ENCODE measurements at regions not wholly inside any gene's neighbourhood (a gene's known extent, or its start where the extent isn't known, plus 50 kb on each side); places are given as distances from the start of the nearest gene placed in this dataset.

DNA sequence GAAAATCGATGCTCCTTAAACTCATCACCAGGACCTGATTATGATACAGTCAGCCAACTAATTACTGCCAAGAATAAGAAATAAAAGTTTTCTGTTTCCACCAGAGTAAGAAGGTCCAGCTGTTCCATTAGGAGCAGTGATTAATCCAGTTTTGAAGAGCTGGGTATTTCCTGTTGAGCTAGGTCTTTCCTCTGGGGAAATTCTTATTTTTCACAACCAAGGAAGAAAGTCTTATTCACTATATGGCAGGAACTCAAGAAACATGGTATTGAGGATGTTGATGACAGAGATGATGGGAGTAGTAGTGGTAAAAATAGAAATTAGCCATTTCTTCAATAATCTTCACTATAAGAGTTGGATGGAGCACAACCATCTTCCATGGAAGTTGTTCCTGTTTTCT lies 374.6 kb upstream of the RUNX1 start:
- Histone ChIP-seq H3K36me3 (ENCODE audit: insufficient read depth, low read length) (no peaks in the 10 kb centered on the region), H3K4me1 (ENCODE audit: control insufficient read depth, insufficient read depth, low read length, unreplicated experiment) (peaks cover 18% of the 10 kb centered on the region), H3K27me3 (ENCODE audit: insufficient read depth, low read length) (no peaks in the 10 kb centered on the region), H2AFZ (ENCODE audit: low read length, unreplicated experiment) (no peak overlapping the region), H3K27ac (ENCODE audit: low read depth, low read length) (peak overlapping the region; percentile 70), H3K79me2 (ENCODE audit: control insufficient read depth, insufficient read depth, low read length, unreplicated experiment) (no peaks in the 10 kb centered on the region), H3K4me3 (ENCODE audit: low read depth, low read length) (no peak overlapping the region)

GRCh38 chr21:35422011-35422410 lies 372.9 kb upstream of the RUNX1 start:
- no peaks in the 10 kb centered on the region for H3K27me3 ChIP-seq (ENCODE audit: insufficient read depth, low read length)
- no peak overlapping the region for H3K4me3 ChIP-seq (ENCODE audit: low read depth, low read length)
- H3K4me1 ChIP-seq (ENCODE audit: control insufficient read depth, insufficient read depth, low read length, unreplicated experiment), result peaks cover 6% of the 10 kb centered on the region
- H3K79me2 ChIP-seq (ENCODE audit: control insufficient read depth, insufficient read depth, low read length, unreplicated experiment), result no peaks in the 10 kb centered on the region
- H3K27ac ChIP-seq (ENCODE audit: low read depth, low read length), result no peak overlapping the region
- no peak overlapping the region for H2AFZ ChIP-seq (ENCODE audit: low read length, unreplicated experiment)
- no peaks in the 10 kb centered on the region for H3K36me3 ChIP-seq (ENCODE audit: insufficient read depth, low read length)

DNA sequence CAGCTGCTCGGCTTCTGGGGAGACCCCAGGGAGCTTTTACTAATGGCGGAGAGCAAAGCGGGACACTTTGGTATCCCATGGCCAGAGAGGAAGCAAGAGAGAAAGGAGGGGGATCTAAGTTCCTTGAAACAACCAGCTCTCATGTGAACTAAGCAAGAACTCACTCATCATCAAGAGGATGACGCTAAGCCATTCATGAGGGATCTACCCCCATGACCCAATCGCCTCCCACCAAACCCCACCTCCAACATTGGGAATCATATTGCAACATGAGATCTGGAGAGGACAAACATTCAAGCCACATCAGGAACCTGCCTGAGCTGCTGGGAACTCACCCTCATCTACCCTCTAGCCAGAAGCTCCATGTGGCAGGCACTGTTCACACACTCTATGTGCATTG lies 372.1 kb upstream of the RUNX1 start:
- Histone ChIP-seq H3K27ac (ENCODE audit: low read depth, low read length) (no peak overlapping the region), H2AFZ (ENCODE audit: low read length, unreplicated experiment) (no peak overlapping the region), H3K79me2 (ENCODE audit: control insufficient read depth, insufficient read depth, low read length, unreplicated experiment) (no peaks in the 10 kb centered on the region), H3K4me3 (ENCODE audit: low read depth, low read length) (no peak overlapping the region), H3K4me1 (ENCODE audit: control insufficient read depth, insufficient read depth, low read length, unreplicated experiment) (peaks cover 6% of the 10 kb centered on the region), H3K36me3 (ENCODE audit: insufficient read depth, low read length) (no peaks in the 10 kb centered on the region), H3K27me3 (ENCODE audit: insufficient read depth, low read length) (no peaks in the 10 kb centered on the region)

DNA sequence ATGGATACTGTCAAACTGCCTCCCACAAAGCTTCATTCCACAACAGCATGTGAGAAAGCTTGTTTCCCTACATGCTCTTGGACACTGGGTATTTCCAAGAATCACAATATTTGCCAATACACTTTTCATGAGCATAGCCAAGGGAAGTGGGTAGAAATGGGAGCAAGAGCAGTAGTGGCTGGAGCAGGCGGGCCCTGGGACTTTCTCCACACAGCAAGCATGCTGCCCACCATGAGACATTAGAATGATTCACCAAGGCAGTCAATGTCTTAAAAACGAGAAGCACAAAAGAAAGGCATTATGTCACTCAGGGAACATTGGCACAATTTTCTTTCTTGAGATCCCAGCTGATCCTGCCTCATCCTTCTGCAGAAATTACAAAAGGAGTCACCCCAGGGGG lies 371.6 kb upstream of the RUNX1 start:
- Histone ChIP-seq H3K79me2 (ENCODE audit: control insufficient read depth, insufficient read depth, low read length, unreplicated experiment) (no peaks in the 10 kb centered on the region), H3K27ac (ENCODE audit: low read depth, low read length) (no peak overlapping the region), H2AFZ (ENCODE audit: low read length, unreplicated experiment) (no peak overlapping the region), H3K4me3 (ENCODE audit: low read depth, low read length) (no peak overlapping the region), H3K27me3 (ENCODE audit: insufficient read depth, low read length) (no peaks in the 10 kb centered on the region), H3K36me3 (ENCODE audit: insufficient read depth, low read length) (no peaks in the 10 kb centered on the region), H3K4me1 (ENCODE audit: control insufficient read depth, insufficient read depth, low read length, unreplicated experiment) (peaks cover 6% of the 10 kb centered on the region)

DNA sequence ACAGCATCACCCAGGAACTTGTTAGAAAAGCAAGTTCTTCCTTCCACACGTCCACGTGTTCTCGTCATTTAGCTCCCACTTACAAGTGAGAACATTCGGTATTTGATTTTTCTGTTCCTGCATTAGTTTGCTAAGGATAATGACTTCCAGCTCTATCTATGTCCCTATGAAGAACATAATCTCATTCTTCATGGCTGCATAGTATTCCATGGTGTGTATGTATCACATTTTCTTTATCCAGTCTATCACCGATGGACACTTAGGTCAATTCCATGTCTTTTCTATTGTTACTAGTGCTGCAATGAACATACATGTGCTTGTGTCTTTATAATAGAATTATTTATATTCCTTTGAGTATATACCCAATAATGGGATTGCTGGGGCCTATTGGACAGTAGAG lies 368.7 kb upstream of the RUNX1 start:
- Histone ChIP-seq H3K27ac (ENCODE audit: low read depth, low read length) (no peak overlapping the region), H3K79me2 (ENCODE audit: control insufficient read depth, insufficient read depth, low read length, unreplicated experiment) (no peaks in the 10 kb centered on the region), H3K4me1 (ENCODE audit: control insufficient read depth, insufficient read depth, low read length, unreplicated experiment) (no peaks in the 10 kb centered on the region), H2AFZ (ENCODE audit: low read length, unreplicated experiment) (no peak overlapping the region), H3K27me3 (ENCODE audit: insufficient read depth, low read length) (no peaks in the 10 kb centered on the region), H3K4me3 (ENCODE audit: low read depth, low read length) (no peak overlapping the region), H3K36me3 (ENCODE audit: insufficient read depth, low read length) (no peaks in the 10 kb centered on the region)

GRCh38 chr21:35416866-35417489 lies 367.9 kb upstream of the RUNX1 start:
- no peaks in the 10 kb centered on the region for H3K4me1 ChIP-seq (ENCODE audit: control insufficient read depth, insufficient read depth, low read length, unreplicated experiment)
- H3K79me2 ChIP-seq (ENCODE audit: control insufficient read depth, insufficient read depth, low read length, unreplicated experiment), result no peaks in the 10 kb centered on the region
- no peaks in the 10 kb centered on the region for H3K27me3 ChIP-seq (ENCODE audit: insufficient read depth, low read length)
- H3K27ac ChIP-seq (ENCODE audit: low read depth, low read length), result no peak overlapping the region
- no peaks in the 10 kb centered on the region for H3K36me3 ChIP-seq (ENCODE audit: insufficient read depth, low read length)
- H2AFZ ChIP-seq (ENCODE audit: low read length, unreplicated experiment), result no peak overlapping the region
- no peak overlapping the region for H3K4me3 ChIP-seq (ENCODE audit: low read depth, low read length)

GRCh38 chr21:35414507-35415139 lies 365.5 kb upstream of the RUNX1 start:
- no peaks in the 10 kb centered on the region for H3K36me3 ChIP-seq (ENCODE audit: insufficient read depth, low read length)
- no peak overlapping the region for H2AFZ ChIP-seq (ENCODE audit: low read length, unreplicated experiment)
- no peak overlapping the region for H3K27ac ChIP-seq (ENCODE audit: low read depth, low read length)
- no peaks in the 10 kb centered on the region for H3K27me3 ChIP-seq (ENCODE audit: insufficient read depth, low read length)
- H3K4me3 ChIP-seq (ENCODE audit: low read depth, low read length), result no peak overlapping the region
- H3K4me1 ChIP-seq (ENCODE audit: control insufficient read depth, insufficient read depth, low read length, unreplicated experiment), result no peaks in the 10 kb centered on the region
- no peaks in the 10 kb centered on the region for H3K79me2 ChIP-seq (ENCODE audit: control insufficient read depth, insufficient read depth, low read length, unreplicated experiment)

- no peak overlapping the region for H3K27ac ChIP-seq (ENCODE audit: low read depth, low read length)
- H3K27me3 ChIP-seq (ENCODE audit: insufficient read depth, low read length), result no peaks in the 10 kb centered on the region
- H2AFZ ChIP-seq (ENCODE audit: low read length, unreplicated experiment), result no peak overlapping the region
- no peaks in the 10 kb centered on the region for H3K4me1 ChIP-seq (ENCODE audit: control insufficient read depth, insufficient read depth, low read length, unreplicated experiment)
- H3K4me3 ChIP-seq (ENCODE audit: low read depth, low read length), result no peak overlapping the region
- no peaks in the 10 kb centered on the region for H3K79me2 ChIP-seq (ENCODE audit: control insufficient read depth, insufficient read depth, low read length, unreplicated experiment)
- no peaks in the 10 kb centered on the region for H3K36me3 ChIP-seq (ENCODE audit: insufficient read depth, low read length)
These were observed 365.0 kb upstream of the RUNX1 start for GRCh38 chr21:35414056-35414455.

DNA sequence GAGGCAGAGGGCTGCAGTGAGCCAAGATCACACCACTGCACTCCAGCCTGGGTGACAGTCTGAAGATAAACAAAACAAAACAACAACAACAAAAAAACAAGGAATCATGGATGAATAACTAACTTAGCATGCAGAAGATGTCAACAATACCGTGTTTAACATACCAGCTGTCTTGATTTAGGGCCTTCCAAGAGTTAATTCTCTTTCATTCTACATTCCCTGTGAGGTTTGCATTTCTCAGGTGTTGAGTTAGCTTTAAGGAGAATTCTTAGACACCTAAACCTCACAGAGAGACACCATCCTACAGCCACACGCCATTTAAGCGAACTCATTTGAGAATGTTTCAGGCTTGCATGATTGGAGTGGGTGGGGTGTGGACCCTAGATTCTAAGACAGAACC lies 363.1 kb upstream of the RUNX1 start:
- Histone ChIP-seq H3K4me3 (ENCODE audit: low read depth, low read length) (no peak overlapping the region), H2AFZ (ENCODE audit: low read length, unreplicated experiment) (no peak overlapping the region), H3K79me2 (ENCODE audit: control insufficient read depth, insufficient read depth, low read length, unreplicated experiment) (no peaks in the 10 kb centered on the region), H3K27ac (ENCODE audit: low read depth, low read length) (no peak overlapping the region), H3K4me1 (ENCODE audit: control insufficient read depth, insufficient read depth, low read length, unreplicated experiment) (peaks cover 7% of the 10 kb centered on the region), H3K27me3 (ENCODE audit: insufficient read depth, low read length) (no peaks in the 10 kb centered on the region), H3K36me3 (ENCODE audit: insufficient read depth, low read length) (no peaks in the 10 kb centered on the region)

- no peak overlapping the region for H3K27ac ChIP-seq (ENCODE audit: low read depth, low read length)
- H2AFZ ChIP-seq (ENCODE audit: low read length, unreplicated experiment), result no peak overlapping the region
- no peaks in the 10 kb centered on the region for H3K27me3 ChIP-seq (ENCODE audit: insufficient read depth, low read length)
- no peaks in the 10 kb centered on the region for H3K36me3 ChIP-seq (ENCODE audit: insufficient read depth, low read length)
- H3K4me3 ChIP-seq (ENCODE audit: low read depth, low read length), result no peak overlapping the region
- H3K4me1 ChIP-seq (ENCODE audit: control insufficient read depth, insufficient read depth, low read length, unreplicated experiment), result peaks cover 7% of the 10 kb centered on the region
- H3K79me2 ChIP-seq (ENCODE audit: control insufficient read depth, insufficient read depth, low read length, unreplicated experiment), result no peaks in the 10 kb centered on the region
These were observed 362.3 kb upstream of the RUNX1 start for GRCh38 chr21:35411434-35411833.

DNA sequence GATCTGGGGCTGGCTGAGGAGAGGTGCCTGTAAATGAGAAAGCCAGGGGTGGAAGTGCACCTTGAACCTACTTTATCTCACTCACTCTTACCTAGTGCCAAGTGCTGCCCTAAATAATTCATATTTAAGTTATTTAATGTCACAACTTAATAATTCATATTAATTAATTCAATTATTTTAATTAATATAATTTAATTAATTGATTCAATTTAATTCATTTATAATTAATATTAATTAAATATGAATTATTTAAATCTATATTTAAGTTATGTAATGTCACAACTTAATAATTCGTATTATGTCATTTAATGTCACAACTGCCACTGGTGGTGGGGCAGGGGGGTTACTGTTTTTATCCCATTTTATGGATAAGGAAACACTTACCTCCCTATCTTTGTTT lies 361.6 kb upstream of the RUNX1 start:
- Histone ChIP-seq H2AFZ (ENCODE audit: low read length, unreplicated experiment) (no peak overlapping the region), H3K4me1 (ENCODE audit: control insufficient read depth, insufficient read depth, low read length, unreplicated experiment) (peaks cover 7% of the 10 kb centered on the region), H3K4me3 (ENCODE audit: low read depth, low read length) (no peak overlapping the region), H3K79me2 (ENCODE audit: control insufficient read depth, insufficient read depth, low read length, unreplicated experiment) (no peaks in the 10 kb centered on the region), H3K27me3 (ENCODE audit: insufficient read depth, low read length) (no peaks in the 10 kb centered on the region), H3K27ac (ENCODE audit: low read depth, low read length) (no peak overlapping the region), H3K36me3 (ENCODE audit: insufficient read depth, low read length) (no peaks in the 10 kb centered on the region)

All from ACC112 (cell line).